Left hindlimb (tissue), 1 donor: ENCODE measurements at regions not wholly inside any gene's neighbourhood (a gene's known extent, or its start where the extent isn't known, plus 50 kb on each side); places are given as distances from the start of the nearest gene placed in this dataset.
A peak's percentile ranks its signal among the peaks of the same experiment; 100 is the strongest.
"Not testable (repeated sequence)": the region's sequence is repeated elsewhere in the genome, so short reads cannot be mapped to it uniquely, and the experiment has no call there.

ENCODE experiments used
- DNase-seq: peaks from one replicate; pipeline ENCODE4 v3.0.0-alpha.2; 2018

DNA sequence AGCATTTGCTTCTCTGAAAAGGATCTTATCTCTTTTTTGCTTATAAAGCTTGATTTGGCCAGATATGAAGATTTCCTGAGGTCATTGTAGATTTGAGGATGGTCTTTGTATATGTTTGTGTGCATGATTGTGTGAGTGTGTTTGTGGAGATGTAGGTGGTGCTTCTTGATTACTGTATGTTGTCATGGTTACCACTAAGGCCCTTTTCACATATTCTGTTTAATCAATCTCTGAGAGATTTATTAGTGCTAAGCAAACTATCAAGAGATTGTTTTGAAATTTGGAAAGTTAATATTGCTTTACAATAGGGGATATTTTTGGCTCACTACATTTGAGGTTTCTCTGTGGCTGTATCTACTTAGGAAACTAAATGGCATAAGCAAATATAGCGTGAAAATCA is 191.7 kb downstream of the S1PR1 start:
- no peak for DNase-seq

DNA sequence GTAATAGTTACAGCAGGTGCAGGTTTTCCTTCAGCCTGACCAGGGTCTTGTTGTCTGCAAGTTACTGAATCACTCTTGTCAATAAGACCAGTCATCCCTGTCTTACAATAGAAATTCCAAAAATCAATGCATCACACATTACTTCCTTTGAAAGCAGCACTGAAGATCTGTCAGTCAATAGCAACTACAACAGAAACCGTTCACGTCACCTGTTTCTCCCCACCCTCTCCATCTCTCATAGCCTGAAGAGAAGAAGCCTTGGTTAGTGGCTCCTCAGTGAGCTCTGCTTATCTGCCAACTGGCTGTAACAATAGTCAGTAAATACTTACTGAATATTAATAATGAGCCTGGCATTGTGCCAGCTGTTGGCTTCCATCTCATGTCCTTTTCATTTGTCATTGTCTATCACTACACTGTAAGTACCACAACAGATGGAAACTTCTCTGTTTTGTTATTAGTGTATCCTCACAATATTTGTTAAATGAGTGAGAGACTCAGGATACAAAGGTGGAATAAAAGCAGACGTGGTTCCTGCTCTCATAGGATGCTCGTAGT is 195.2 kb downstream of the S1PR1 start:
- no peak for DNase-seq

DNA sequence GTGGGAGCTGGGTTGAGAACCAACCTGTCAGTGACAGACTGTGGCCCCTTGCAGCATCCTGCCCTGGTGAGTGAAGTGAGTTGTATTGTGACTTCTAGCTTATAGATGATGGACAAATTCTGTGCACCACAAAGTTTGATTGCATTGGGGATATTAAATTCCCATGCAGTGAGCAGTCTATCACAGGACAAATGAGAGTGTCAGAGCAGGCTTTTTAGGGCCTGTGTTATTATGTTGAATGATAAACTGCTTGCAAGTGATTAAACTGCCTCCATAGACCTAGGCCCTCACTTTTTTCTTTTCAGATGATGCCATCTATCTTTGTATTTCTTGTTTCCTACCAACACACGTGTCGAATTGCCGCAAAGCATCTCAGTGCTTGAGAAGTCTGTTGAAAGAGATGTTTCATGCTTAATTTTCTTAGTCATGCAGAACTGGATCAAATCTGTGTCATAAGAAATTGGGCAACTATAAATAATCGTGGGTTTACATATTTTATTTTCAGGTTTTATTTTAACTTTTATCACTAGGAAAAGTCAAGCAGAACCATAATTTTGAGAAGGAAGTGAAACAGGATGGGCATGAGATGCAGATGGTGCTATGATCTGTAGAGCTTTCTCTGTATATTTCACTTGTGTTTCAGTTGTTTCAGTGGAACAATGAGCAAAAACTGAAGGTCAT is 199.2 kb downstream of the S1PR1 start:
- no peak for DNase-seq

DNA sequence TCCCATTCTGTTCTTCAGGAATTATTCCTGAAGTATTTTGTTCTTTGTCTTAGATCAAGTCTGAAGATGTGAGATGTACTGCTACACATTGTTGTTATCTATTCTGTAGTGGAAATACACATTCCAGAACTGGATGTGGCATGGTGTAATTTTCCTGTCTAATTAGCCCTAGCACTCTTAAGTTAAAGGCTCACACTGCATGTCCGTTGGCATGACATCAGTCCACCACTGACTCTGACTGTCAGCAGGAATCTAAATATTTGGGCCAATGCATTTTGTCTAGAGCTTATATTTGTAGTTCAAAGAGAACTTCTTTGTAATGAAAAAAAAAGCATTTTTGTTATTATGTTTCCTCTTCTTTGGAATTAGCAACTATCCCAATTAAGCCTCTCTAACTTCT is 201.0 kb downstream of the S1PR1 start:
- DNase-seq, result no peak

DNA sequence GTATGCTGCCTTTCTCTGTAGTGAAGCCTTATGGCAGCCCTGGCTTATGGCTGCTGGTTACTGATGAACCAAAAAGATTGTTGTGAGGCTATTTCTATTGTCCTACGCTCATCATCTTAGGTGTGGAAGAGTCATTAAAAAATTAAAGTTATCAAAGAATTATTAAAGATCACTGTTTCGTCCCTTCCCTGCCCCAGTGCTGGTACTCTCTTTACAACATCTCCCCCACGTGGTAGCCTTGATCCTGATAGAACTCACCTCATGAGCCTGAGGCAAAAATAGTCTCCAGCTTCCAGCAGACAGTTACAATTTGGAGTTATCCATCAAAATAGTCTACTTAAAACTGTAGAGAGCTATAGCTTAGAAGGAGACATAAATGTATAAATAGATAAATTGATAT is 201.5 kb downstream of the S1PR1 start:
- DNase-seq, result no peak

DNA sequence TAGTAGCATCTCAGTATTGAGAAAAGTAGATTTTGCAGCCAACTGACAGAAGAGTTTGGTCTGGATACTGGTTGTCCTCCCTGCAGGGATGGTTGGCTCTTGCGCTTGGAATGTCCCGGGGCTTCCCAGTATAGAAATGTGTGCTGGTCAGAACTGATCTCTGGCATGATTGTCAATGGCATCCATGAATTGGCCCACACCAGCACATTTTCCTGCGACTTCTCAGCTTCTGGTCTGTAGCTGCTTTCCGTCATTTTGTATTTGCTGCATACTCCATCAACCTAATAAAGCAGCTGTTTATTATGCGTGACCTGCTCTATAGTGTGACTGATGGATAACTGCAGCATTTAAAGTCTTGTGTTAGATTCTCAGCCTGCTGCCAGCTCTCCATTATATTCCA is 203.7 kb downstream of the S1PR1 start:
- peak; percentile 36 for DNase-seq

DNA sequence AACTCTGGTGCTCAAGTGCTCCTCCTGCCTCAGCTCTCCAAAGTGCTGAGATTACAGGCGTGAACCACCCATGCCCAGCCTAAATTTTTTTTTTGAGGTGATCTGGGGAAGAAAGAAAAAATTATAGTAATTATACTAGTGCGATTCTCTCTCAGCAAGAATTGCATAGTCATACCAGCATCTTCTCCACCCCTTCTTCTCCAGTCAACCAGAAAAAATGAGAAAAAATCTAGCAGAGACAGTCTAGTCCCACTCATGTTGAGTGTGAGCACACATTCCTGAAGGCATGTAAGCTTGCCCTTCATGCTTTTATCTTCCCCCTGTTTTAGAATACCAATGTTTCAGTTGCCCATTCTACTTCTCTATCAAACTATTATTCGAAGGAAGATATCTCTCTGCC is 207.6 kb downstream of the S1PR1 start:
- no peak for DNase-seq

DNA sequence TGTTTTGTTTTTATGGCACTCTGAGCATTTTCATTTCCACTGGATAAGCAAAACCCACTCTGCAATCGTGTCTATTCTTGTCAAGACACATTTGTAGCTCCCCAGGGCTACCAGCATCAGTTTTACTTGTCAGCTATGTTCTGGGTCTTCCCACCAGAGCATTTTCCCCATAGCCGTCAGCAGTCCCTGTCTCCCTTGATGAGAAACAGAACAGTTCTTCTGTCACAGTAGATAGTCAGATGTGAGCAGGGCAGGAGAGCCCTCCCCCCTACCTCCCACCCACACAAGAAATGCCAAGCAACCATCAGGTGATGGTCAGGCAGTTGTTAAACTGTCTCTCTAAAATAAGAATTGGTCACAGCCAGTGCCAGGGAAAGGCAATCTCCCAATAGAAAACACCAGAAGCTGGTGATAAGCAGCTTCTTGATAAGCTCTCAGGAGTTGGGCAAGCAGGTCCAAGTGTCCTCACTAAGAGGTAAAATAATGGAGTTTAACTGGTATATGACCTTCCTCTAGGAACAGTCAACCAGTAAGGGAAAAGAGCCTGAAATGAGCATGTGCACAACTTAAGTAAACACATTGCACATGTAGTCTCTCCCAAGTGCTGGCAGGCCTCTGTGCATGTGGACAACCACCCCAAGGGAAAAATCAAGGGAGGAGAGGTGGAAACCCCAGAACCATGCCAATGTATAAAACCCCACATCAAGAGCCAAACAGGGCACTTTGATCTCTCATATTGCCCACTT is 208.2 kb downstream of the S1PR1 start:
- DNase-seq, result no peak

DNA sequence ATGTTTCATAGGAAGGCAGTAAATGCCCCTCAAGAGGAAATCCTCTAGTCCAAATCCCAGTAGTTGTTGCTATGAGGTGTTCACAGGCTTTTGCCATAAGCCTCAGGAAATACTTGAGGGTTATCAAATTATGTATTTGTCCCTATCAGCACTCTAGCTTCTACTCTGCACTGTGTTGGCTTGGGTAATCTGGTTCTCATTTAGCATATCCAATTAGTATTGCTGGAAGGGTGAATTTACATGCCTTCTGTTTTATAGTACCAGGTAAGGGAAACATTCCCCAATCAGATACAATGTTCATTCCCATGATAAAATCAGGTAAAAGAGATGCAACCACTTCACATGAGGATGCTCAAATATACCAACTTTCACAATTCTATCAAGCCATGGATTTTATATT is 211.2 kb downstream of the S1PR1 start:
- DNase-seq, result no peak

DNA sequence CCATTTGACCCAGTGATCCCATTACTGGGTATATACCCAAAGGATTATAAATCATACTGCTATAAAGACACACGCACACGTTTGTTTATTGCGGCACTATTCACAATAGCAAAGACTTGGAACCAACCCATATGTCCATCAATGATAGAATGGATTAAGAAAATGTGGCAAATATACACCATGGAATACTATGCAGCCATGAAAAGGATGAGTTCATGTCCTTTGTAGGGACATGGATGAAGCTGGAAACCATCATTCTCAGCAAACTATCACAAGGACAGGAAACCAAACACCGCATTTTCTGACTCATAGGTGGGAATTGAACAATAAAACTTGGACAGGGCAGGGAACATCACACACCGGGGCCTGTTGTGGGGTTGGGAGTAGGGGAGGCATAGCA is 213.9 kb downstream of the S1PR1 start:
- not testable (repeated sequence) for DNase-seq

DNA sequence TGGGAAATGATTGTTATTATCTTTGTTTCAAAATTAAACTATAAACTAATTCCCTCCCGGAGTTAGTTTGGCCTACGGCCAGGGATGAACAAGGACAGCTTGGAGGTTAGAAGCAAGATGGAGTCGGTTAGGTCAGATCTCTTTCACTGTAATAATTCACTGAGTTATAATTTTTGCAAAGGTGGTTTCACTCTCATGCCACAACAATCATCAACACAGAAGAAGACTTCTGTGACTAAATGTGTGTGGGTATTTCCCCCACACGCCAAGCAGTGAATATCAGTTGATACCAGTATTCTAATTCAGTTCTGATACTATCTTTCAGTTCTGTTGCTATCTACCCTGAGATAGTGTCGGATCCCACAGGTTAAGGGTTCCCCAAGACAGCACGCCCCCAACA is 215.1 kb downstream of the S1PR1 start:
- DNase-seq, result no peak

DNA sequence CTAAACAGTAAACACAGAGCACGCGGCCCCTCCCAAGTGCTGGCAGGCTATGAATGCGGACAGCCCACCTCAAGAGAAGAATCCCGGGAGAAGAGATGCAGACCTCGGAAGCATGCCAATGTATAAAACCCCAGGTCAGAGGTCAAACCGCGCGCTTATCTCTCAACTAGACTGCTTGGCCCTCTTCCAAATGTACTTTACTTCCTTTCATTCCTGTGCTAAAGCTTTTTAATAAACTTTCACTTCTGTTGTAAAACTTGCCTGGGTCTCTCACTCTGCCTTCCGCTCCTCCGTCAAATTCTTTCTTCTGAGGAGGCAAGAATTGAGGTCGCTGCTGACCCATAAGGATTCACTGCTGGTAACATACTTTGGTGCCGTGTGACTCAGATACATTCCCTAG is 216.0 kb downstream of the S1PR1 start:
- no peak for DNase-seq

DNA sequence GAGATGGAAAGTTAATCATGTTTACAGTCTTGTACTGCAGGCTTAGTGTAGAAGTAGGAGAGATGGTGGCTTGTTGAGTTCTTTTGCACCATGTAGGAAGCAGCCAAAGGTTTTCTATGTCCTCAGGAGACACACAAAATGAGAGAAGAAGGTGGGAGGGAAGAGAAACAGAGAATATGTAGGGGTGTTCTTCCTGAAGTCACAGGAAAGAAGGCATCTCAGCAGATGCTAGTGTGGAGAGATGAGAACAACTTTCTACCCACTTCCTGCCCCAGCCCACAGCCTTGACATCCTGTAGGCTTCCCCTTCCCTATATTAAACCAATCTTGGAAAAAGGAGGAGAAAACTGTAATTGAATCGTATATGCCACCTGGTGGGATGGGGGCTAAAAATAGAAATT is 217.0 kb downstream of the S1PR1 start:
- no peak for DNase-seq

DNA sequence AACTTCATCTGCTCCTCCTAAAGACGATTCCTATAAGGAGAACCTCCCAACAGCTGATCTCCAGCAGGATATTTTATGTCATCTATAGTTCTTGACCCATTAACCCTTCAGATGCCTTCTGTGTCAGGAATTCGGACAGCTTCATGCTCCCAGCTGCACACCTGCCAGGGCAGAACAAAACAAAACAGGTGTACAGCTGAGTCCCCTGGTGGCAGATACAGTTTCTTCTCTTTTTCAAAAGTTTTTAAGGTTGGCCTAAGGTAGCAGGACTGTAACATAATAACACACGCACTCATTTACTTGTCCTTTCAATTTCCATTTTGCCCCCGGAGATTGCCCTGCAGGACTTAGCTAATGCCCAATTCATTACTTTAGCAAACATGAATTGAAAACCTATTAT is 218.3 kb downstream of the S1PR1 start:
- DNase-seq, result no peak

DNA sequence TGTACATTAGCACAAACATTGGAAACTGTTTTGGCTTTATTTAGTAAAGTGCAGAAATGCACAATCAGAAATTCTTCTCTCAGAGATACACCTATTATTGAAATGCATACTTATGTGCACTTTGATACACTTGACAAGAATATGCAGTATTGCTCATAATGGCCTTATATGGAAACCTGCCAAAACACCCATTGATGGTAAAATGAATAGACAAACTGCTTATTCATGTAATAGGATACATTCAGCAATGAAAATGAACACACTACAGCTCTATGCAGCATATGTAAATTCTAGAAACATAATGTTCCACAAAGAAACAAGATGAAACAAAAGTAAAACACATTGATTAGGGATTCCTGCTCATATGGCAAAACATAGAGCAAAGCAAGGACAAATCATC is 223.9 kb downstream of the S1PR1 start:
- DNase-seq, result no peak

DNA sequence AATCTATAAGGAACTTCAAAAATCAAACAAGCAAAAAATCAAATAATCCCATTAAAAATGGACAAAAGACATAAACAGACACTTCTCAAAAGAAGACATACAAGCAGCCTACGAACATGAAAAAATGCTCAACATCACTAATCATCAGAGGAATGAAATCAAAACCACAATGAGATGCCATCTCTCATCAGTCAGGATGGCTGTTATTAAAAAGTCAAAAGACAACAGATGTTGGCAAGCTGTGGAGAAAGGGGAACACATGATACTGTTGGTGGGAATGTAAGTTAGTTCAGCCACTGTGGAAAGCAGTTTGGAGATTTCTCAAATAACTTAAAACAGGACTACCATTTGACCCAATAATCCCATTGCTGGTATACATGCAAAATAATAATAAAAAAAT is 226.4 kb downstream of the S1PR1 start:
- no peak for DNase-seq

DNA sequence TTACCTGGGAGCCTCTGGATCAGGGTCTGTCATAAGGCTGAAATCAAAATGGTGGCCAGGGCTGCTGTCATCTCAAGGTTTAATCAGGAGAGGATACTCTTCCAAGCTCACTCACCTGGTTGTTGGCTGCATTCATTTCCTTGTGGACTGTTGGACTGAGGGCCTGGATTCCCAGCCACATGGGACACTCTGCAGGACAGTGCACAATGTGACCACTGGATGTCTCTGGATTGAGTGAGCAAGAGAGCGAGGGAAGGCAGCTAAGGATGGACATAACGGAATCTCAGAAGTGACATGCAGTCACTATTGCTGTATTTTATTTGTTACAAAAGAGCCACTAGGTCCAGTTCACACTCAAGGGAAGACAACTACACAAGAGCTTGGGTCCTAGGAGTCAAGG is 229.1 kb downstream of the S1PR1 start:
- no peak for DNase-seq

DNA sequence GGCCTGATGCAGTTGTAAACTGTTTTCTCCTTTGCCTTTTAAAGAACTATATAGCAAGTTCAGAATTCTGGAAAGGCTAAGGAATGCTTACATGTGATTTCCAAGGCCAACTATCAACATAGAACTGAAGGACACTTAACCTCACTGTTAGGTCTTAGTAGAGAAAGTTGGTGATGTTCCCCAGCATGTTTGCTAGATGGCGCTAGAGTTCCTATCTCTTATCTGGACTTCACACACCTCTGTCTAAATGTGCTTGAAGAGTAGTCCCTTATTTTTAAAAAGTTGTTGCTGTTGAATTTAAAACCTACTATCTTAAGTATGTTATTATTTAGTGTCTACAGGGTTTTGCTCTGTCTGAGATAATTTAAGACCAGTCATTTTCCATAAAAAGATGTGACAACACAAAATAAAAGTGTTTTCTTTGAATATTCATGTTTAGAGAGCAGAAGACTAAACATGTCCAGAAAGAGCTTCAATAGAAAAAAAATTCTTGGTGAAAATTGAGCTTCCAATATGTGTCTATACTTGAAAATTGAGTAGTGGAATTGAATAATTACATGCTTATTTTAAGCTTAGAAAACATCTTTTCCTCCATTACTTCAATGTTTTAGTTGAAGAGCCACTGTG is 237.3 kb downstream of the S1PR1 start:
- no peak for DNase-seq

DNA sequence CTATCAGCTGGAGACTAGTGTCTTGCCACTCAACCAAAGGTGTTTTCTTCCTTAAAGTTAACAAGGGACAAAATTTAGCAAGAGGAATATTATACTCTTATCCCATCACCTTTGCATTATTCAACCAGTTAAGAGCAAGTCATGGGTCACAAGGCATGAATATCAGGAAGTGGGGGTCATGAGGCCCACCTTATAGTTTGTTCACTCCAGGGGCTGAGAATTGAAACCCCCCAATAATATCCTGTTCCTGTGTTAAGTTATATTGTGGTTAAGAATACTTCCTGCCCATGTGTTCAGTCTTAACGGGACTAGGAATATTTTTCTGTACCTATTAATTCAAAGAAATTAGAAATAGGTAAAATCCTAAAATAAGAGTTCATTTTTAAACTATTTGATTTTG is 239.7 kb downstream of the S1PR1 start:
- no peak for DNase-seq

DNA sequence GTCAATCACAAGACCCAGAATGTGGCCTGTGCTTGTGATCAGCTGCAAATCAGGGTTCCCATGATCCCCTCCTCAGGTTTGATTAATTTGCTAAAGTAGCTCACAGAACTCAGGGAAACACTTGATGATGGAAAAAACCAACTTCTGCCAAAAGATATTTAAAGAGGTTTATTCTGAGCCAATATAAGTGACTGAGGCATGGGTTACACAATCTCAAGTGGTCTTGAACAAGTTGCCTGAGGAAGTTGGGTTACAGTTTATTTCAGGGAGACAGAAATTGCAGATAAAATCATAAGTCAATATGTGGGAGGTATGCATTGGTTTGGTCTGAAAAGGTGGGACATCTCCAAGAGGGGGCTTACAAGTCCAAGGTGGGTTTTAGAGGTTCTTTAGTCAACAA is 243.1 kb downstream of the S1PR1 start:
- DNase-seq, result no peak

DNA sequence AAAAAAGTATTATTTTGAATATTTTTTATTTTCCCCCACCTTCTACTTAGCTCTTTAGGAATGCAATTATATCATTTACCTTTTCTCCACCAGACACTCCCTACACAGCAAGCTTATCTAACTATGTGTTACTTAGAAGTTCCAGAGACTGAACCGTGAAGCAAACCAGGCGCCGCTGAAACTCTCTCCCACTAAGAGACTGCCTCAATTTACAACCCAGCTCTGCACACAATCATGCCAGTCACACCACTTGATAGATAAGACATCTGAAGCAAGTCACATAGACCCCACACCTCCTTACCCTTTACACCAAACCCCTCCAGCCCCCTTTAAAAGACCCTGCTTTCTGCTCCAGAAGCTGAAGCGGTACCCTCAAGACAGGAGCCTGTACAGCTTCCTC is 245.5 kb downstream of the S1PR1 start:
- no peak for DNase-seq

DNA sequence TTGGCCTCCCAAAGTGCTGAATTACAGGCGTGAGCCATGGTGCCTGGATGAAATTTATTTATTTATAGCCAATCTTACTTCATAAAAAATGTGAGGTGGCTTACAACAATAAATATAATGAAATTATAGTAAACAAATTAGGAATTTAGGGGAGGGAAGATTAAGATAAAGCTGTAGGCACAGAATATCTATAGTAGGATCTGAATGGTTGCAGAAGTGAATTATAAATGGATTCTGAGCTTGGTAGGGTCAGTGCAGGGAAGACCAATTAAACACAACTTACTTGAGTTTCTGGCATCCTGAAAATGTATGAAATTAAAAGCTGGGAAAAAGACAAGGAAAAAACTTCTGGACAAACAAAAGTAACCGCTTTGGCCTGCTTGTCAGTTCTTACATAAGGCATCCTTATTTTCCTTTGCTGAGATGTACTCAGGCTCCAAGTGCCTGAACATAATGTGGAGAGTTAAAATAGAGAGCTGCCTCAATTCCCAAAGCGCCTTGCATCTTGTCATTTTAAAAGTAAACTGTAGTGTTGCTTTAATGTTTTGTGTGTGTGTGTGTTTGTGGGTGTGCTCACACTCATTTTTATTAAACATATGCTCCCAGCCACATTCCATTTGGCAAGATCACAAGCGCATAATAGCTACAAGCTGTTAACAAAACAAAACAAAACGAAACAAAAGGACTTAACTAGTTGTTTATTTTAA is 247.3 kb downstream of the S1PR1 start:
- DNase-seq, result no peak

DNA sequence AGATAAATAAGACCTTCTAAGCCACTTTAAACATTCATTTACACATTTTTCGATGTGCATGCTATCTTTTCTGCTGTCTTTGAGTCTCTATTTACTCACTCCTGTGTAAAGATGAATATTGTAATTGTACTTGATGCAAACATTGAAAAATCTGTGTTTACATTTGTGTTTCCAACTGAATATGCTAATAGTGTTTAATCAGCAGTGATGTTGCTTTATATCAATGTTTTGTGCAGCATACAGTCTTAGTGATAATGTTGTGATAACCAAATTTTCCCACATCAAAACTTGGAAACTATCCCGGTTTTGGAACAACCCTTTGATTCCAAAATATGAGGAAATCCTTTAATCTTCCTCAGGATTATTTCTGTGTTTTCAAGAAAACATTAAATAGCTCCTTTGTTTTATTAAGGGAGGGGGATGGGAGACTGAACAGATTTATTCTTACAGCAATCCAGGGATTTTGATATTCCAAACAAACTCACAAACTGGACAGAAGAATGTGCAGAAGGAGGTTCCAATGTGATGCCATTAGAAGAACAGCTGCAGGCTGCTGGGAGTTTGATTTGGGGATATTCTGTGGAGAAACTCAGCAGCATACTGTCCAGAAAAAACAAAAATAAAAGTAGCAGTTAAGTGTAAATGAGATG is 248.0 kb downstream of the S1PR1 start:
- no peak for DNase-seq
